ENCODE measurements at regions not wholly inside any gene's neighbourhood (a gene's known extent, or its start where the extent isn't known, plus 50 kb on each side); places are given as distances from the start of the nearest gene placed in this dataset.

- ATAC-seq: no peak
- intact Hi-C loops (cut with micrococcal nuclease): no loop called here
- no peak for DNase-seq
Measured at GRCh38 chr20:51860111-51860882, 58.0 kb upstream of the SALL4 start.

DNA sequence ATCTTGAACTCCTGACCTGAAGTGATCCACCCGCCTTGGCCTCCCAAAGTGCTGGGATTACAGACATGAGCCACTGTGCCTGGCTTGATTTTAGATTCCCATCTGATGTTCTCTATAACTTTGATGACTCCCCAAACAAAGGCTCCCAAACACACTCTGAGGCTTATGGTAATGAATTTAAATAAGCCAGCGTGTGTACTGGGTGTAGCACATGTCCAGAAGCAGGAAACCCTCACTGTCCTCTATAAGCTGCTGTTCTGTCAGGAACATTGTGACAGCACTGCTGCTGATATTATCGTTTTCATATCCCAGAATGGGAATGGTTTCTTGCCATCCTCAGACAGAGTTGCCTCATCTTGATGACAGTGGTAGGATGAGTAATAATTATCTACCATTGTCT lies 54.1 kb upstream of the SALL4 start:
- ATAC-seq: no peak
- no peak for DNase-seq
- intact Hi-C loops (cut with micrococcal nuclease): no loop called here

- no peak for ATAC-seq
Measured at GRCh38 chr20:51854921-51855320, 52.6 kb upstream of the SALL4 start.

More at GRCh38 chr20:51854921-51855320, 52.6 kb upstream of the SALL4 start:
- intact Hi-C loops (cut with micrococcal nuclease): no loop called here
- no peak for DNase-seq

Measured in left ventricle myocardium superior (tissue), 1 donor.